ENCODE measurements at regions not wholly inside any gene's neighbourhood (a gene's known extent, or its start where the extent isn't known, plus 50 kb on each side); places are given as distances from the start of the nearest gene placed in this dataset.
"Not testable (repeated sequence)": the region's sequence is repeated elsewhere in the genome, so short reads cannot be mapped to it uniquely, and the experiment has no call there.

- TF ChIP-seq POLR2A (IDR thresholded peaks at IDR 0.05; ENCODE audit: low read length); GATA1 (IDR thresholded peaks at IDR 0.05; ENCODE audit: low read depth, low read length): not testable (repeated sequence)
These were observed 237.8 kb upstream of the NPAP1 start for GRCh38 chr15:24437735-24438134.
